OCI-LY7 (cell line): ENCODE measurements at regions not wholly inside any gene's neighbourhood (a gene's known extent, or its start where the extent isn't known, plus 50 kb on each side); places are given as distances from the start of the nearest gene placed in this dataset.

Experiments
- BruUV-seq: library from RNA; stranded (reverse); fragments of 400-500 nt; replicated peaks from 2 replicates; lab custom pipeline; 2021; lab: Mats Ljungman, UMichigan
- CTCF ChIA-PET: fragments of 300-600 bp; sonication (Branson Sonifier 250); formaldehyde crosslinking; loops from one replicate; lab custom pipeline; 2022; ENCODE audit warnings: antibody characterized with exemption; ENCODE audit not compliant: unreplicated experiment; lab: Charles Lee
- POLR2A ChIA-PET: fragments of 300-600 bp; sonication (Branson Sonifier 250); formaldehyde crosslinking; loops from one replicate; lab custom pipeline; 2022; ENCODE audit warnings: antibody characterized with exemption; lab: Charles Lee
- DNase-seq: peaks from one replicate; pipeline ENCODE4 v3.0.0-alpha.2; 2015; ENCODE audit warnings: low spot score
- H2AFZ ChIP-seq: fragments of 200-600 bp; sonication (generic), shearing (Covaris generic); 2 replicates; pipeline ENCODE4 v1.6.1; 2014; ENCODE audit warnings: mild to moderate bottlenecking, antibody characterized with exemption, low read length, moderate library complexity
- H3K27ac ChIP-seq: fragments of 200-600 bp; sonication (generic); 2 replicates; pipeline ENCODE4 v1.5.1; 2014; ENCODE audit warnings: mixed run types, low read depth, mild to moderate bottlenecking, moderate library complexity, low read length, inconsistent platforms; ENCODE audit not compliant: poor library complexity, severe bottlenecking
- H3K36me3 ChIP-seq: fragments of 200-600 bp; sonication (generic); 2 replicates; pipeline ENCODE4 v1.6.1; 2014; ENCODE audit warnings: mild to moderate bottlenecking, antibody characterized with exemption, low read length, moderate library complexity, mixed read lengths; ENCODE audit not compliant: insufficient read depth
- H3K4me1 ChIP-seq: fragments of 200-600 bp; sonication (generic); 2 replicates; pipeline ENCODE4 v1.5.1; 2014; ENCODE audit warnings: mild to moderate bottlenecking, low read length; ENCODE audit not compliant: insufficient read depth, poor library complexity, severe bottlenecking
- H3K4me2 ChIP-seq: fragments of 200-600 bp; sonication (generic); 2 replicates; pipeline ENCODE4 v1.6.1; 2014; ENCODE audit warnings: mild to moderate bottlenecking, low read length
- H3K4me3 ChIP-seq: fragments of 200-600 bp; sonication (generic); 2 replicates; pipeline ENCODE4 v1.5.1; 2014; ENCODE audit warnings: mild to moderate bottlenecking, low read depth, low read length; ENCODE audit not compliant: poor library complexity, severe bottlenecking
- H3K79me2 ChIP-seq: fragments of 200-600 bp; sonication (generic); 2 replicates; pipeline ENCODE4 v1.6.1; 2016; ENCODE audit warnings: low read depth, mild to moderate bottlenecking, low read length, moderate library complexity, mixed read lengths; ENCODE audit not compliant: insufficient read depth
- H3K9me2 ChIP-seq: fragments of 200-600 bp; sonication (generic); 2 replicates; pipeline ENCODE4 v1.6.1; 2016; ENCODE audit warnings: mild to moderate bottlenecking, low read length, mixed read lengths; ENCODE audit not compliant: insufficient read depth
- H3K9me3 ChIP-seq: fragments of 200-600 bp; sonication (generic); 2 replicates; pipeline ENCODE4 v1.6.1; 2014; ENCODE audit warnings: mild to moderate bottlenecking, mixed run types, low read length, mixed read lengths
- H4K20me1 ChIP-seq: fragments of 200-600 bp; sonication (generic); 2 replicates; pipeline ENCODE4 v1.6.1; 2014; ENCODE audit warnings: mild to moderate bottlenecking, antibody characterized with exemption, low read length, moderate library complexity, mixed read lengths; ENCODE audit not compliant: insufficient read depth
- EZH2phosphoT487 ChIP-seq: fragments of 200-600 bp; sonication (generic); IDR thresholded peaks from 2 replicates; pipeline ENCODE4 v1.6.1; 2018; ENCODE audit warnings: low read depth, borderline replicate concordance, mild to moderate bottlenecking, mixed run types, antibody characterized with exemption, low read length, moderate library complexity, mixed read lengths
- intact Hi-C: fragments of 100-400 bp; cut with micrococcal nuclease; formaldehyde crosslinking; loops from one replicate; pipeline ENCODE4 v1.10.0; 2022; ENCODE audit not compliant: unreplicated experiment
- TF ChIP-seq, protein P1 (sequence below): fragments of 200-600 bp; sonication (generic); conservative IDR thresholded peaks from 2 replicates; pipeline ENCODE4 v1.5.1; 2014; ENCODE audit warnings: mild to moderate bottlenecking, antibody characterized with exemption, low read length, moderate library complexity, mixed read lengths

- TF ChIP-seq EZH2phosphoT487, result no peak
- TF ChIP-seq, protein P1, sequence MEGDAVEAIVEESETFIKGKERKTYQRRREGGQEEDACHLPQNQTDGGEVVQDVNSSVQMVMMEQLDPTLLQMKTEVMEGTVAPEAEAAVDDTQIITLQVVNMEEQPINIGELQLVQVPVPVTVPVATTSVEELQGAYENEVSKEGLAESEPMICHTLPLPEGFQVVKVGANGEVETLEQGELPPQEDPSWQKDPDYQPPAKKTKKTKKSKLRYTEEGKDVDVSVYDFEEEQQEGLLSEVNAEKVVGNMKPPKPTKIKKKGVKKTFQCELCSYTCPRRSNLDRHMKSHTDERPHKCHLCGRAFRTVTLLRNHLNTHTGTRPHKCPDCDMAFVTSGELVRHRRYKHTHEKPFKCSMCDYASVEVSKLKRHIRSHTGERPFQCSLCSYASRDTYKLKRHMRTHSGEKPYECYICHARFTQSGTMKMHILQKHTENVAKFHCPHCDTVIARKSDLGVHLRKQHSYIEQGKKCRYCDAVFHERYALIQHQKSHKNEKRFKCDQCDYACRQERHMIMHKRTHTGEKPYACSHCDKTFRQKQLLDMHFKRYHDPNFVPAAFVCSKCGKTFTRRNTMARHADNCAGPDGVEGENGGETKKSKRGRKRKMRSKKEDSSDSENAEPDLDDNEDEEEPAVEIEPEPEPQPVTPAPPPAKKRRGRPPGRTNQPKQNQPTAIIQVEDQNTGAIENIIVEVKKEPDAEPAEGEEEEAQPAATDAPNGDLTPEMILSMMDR, result no peak
- Histone ChIP-seq H3K4me1 (peaks cover 27% of the 10 kb centered on the region), H3K36me3 (no peaks in the 10 kb centered on the region), H3K9me2 (no peaks in the 10 kb centered on the region), H4K20me1 (no peaks in the 10 kb centered on the region), H3K9me3 (peaks cover 6% of the 10 kb centered on the region; the same call in 1 of the 2 replicates), H3K4me2 (no peak overlapping the region), H3K79me2 (no peaks in the 10 kb centered on the region), H3K4me3 (no peak overlapping the region), H2AFZ (no peak overlapping the region), H3K27ac (no peak overlapping the region)
- POLR2A ChIA-PET, result interaction anchor here (1.4 kb wide), 1 partner anchor 86 kb away, joined by 3 read pairs; no protein-coding TSS in a partner anchor
- CTCF ChIA-PET, result no interaction called here
- no peak for DNase-seq
- intact Hi-C loops, result no loop called here
- BruUV-seq, result no TSS peak
Measured at GRCh38 chr2:64770781-64771334, 117.1 kb upstream of the SERTAD2 start.

DNA sequence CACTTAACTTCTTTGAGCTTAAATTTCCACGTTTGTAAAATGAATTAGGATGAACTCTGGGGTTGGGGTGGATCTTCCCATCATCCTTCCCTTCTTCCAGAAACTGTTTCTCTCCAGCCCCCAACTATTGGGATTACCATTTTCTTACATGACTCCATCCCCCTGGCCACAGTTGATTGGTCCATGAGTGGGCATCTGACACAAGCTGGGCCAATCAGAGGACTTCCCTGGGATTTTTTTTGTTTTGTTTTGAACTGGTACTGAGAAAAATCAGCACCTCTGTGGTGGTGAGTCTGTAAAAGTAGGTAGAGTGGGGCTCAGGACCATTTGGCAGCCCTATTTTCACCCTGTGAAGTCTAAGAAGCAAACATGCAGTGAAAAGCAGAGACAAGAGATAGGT is 118.0 kb upstream of the SERTAD2 start:
- Histone ChIP-seq H3K9me3 (peaks cover 6% of the 10 kb centered on the region; the same call in 1 of the 2 replicates), H3K4me2 (no peak overlapping the region), H3K36me3 (no peaks in the 10 kb centered on the region), H4K20me1 (no peaks in the 10 kb centered on the region), H3K9me2 (no peaks in the 10 kb centered on the region), H2AFZ (no peak overlapping the region), H3K4me1 (peaks cover 23% of the 10 kb centered on the region), H3K79me2 (no peaks in the 10 kb centered on the region), H3K27ac (no peak overlapping the region), H3K4me3 (no peak overlapping the region)
- TF ChIP-seq, protein P1, result no peak
- no peak for TF ChIP-seq EZH2phosphoT487
- no peak for DNase-seq
- intact Hi-C loops, result no loop called here
- POLR2A ChIA-PET, result no interaction called here
- no TSS peak for BruUV-seq
- CTCF ChIA-PET, result no interaction called here

DNA sequence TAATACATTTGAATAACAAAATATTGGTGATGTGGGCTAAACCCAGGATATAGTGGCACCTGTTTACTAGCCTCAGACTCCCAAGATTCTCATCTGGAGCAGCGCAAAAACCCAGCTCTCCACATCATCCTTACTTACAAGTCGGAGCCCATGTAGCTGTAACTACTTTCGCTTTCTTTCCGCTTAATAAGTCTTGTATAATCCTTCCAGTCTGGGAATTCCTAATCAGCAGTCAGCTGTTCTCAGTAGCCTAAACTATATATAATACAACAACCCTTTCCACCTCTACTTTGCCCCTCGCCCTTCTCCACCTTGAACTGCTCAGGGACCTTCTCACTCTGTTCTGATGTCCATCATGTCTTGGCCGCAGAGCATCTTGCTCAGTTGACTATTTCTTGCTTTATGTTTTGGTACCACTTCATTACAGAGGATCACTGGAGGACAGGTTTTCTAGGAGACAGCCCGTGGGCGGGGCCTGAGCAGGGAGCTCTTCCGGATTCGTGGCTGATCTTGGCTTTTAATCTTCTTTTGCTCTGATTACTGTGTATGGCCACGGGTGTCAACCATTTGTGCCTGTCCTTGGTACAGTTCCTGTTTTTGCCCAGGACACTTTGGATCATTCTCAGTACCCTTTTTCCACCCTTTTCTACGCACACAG is 119.9 kb upstream of the SERTAD2 start:
- no peak overlapping the region for H3K4me2 ChIP-seq
- H4K20me1 ChIP-seq, result no peaks in the 10 kb centered on the region
- ChIA-PET POLR2A (interaction anchor here (0.6 to 0.9 kb wide), 3 partner anchors 11 to 65 kb away, joined by 3 to 5 read pairs (median 3); no protein-coding TSS in a partner anchor), CTCF (no interaction called here)
- H3K9me3 ChIP-seq, result peaks cover 6% of the 10 kb centered on the region; the same call in 1 of the 2 replicates
- no peak for TF ChIP-seq EZH2phosphoT487
- TF ChIP-seq, protein P1, result no peak
- H3K4me1 ChIP-seq, result peaks cover 9% of the 10 kb centered on the region
- intact Hi-C loops, result no loop called here
- no peaks in the 10 kb centered on the region for H3K9me2 ChIP-seq
- no TSS peak for BruUV-seq
- H2AFZ ChIP-seq, result no peak overlapping the region
- no peak overlapping the region for H3K27ac ChIP-seq
- no peak for DNase-seq
- H3K4me3 ChIP-seq, result no peak overlapping the region
- no peaks in the 10 kb centered on the region for H3K36me3 ChIP-seq
- H3K79me2 ChIP-seq, result no peaks in the 10 kb centered on the region
